SK-N-SH (cell line): ENCODE measurements at regions not wholly inside any gene's neighbourhood (a gene's known extent, or its start where the extent isn't known, plus 50 kb on each side); places are given as distances from the start of the nearest gene placed in this dataset.

ENCODE experiments used
- CHD2 ChIP-seq: fragments of 150-350 bp; IDR thresholded peaks from 2 replicates; pipeline ENCODE4 v1.6.1; 2018; ENCODE audit warnings: low read length; ENCODE audit not compliant: partially characterized antibody
- EZH2phosphoT487 ChIP-seq: fragments of 200-600 bp; sonication (generic); IDR thresholded peaks from 2 replicates; pipeline ENCODE4 v1.6.1; 2017; ENCODE audit warnings: low read depth, mixed run types, mild to moderate bottlenecking, antibody characterized with exemption, moderate library complexity, borderline replicate concordance
- FOXM1 ChIP-seq: IDR thresholded peaks from 2 replicates; pipeline ENCODE4 v1.4.0; 2012; ENCODE audit warnings: low read depth, mild to moderate bottlenecking
- GABPA ChIP-seq: IDR thresholded peaks from 2 replicates; pipeline ENCODE4 v1.4.0; 2012; ENCODE audit warnings: low read depth, mild to moderate bottlenecking
- IRF3 ChIP-seq: fragments of 150-350 bp; IDR thresholded peaks from 2 replicates; pipeline ENCODE4 v1.6.1; 2016; ENCODE audit warnings: mild to moderate bottlenecking, low read depth, low read length
- MXI1 ChIP-seq: IDR thresholded peaks from 2 replicates; pipeline ENCODE4 v1.6.1; 2012; ENCODE audit warnings: mild to moderate bottlenecking, low read depth, low read length, improper control_type of control experiment
- NRF1 ChIP-seq: IDR thresholded peaks from 2 replicates; pipeline ENCODE4 v1.6.1; 2012; ENCODE audit warnings: low read depth, mild to moderate bottlenecking, low read length
- POLR2AphosphoS5 ChIP-seq: IDR thresholded peaks from 2 replicates; pipeline ENCODE4 v1.6.1; 2012; ENCODE audit warnings: low read depth, low read length
- RAD21 ChIP-seq: IDR thresholded peaks from 2 replicates; pipeline ENCODE4 v1.6.1; 2012; ENCODE audit warnings: mild to moderate bottlenecking, low read length
- RFX5 ChIP-seq: IDR thresholded peaks from 2 replicates; pipeline ENCODE4 v1.6.1; 2012; ENCODE audit warnings: mild to moderate bottlenecking, improper control_type of control experiment, low read length
- RXRA ChIP-seq: IDR thresholded peaks from 2 replicates; pipeline ENCODE4 v1.4.0; 2012; ENCODE audit warnings: low read depth, mild to moderate bottlenecking, borderline replicate concordance
- TEAD4 ChIP-seq: IDR thresholded peaks from 2 replicates; pipeline ENCODE4 v1.4.0; 2012; ENCODE audit warnings: mild to moderate bottlenecking, borderline replicate concordance; ENCODE audit not compliant: insufficient read depth
- TF ChIP-seq, protein P1 (sequence below): fragments of 200-600 bp; sonication (generic); IDR thresholded peaks from 2 replicates; pipeline ENCODE4 v1.6.1; 2017; ENCODE audit warnings: antibody characterized with exemption, mild to moderate bottlenecking, moderate library complexity
- TF ChIP-seq, protein P2 (sequence below): IDR thresholded peaks from 2 replicates; pipeline ENCODE4 v1.4.0; 2012; ENCODE audit warnings: low read depth

GRCh38 chr2:172674968-172675303 lies 60.7 kb upstream of the RAPGEF4 start:
- TF ChIP-seq NRF1: no peak
- TF ChIP-seq RFX5: no peak
- no peak for TF ChIP-seq IRF3
- no peak for TF ChIP-seq TEAD4
- TF ChIP-seq, protein P1, sequence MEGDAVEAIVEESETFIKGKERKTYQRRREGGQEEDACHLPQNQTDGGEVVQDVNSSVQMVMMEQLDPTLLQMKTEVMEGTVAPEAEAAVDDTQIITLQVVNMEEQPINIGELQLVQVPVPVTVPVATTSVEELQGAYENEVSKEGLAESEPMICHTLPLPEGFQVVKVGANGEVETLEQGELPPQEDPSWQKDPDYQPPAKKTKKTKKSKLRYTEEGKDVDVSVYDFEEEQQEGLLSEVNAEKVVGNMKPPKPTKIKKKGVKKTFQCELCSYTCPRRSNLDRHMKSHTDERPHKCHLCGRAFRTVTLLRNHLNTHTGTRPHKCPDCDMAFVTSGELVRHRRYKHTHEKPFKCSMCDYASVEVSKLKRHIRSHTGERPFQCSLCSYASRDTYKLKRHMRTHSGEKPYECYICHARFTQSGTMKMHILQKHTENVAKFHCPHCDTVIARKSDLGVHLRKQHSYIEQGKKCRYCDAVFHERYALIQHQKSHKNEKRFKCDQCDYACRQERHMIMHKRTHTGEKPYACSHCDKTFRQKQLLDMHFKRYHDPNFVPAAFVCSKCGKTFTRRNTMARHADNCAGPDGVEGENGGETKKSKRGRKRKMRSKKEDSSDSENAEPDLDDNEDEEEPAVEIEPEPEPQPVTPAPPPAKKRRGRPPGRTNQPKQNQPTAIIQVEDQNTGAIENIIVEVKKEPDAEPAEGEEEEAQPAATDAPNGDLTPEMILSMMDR: no peak
- TF ChIP-seq EZH2phosphoT487: no peak
- TF ChIP-seq MXI1: no peak
- TF ChIP-seq POLR2AphosphoS5: no peak
- no peak for TF ChIP-seq RAD21
- TF ChIP-seq CHD2: no peak
- no peak for TF ChIP-seq GABPA
- TF ChIP-seq RXRA: no peak
- TF ChIP-seq FOXM1: no peak
- TF ChIP-seq, protein P2, sequence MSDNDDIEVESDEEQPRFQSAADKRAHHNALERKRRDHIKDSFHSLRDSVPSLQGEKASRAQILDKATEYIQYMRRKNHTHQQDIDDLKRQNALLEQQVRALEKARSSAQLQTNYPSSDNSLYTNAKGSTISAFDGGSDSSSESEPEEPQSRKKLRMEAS: no peak
